ENCODE measurements at regions not wholly inside any gene's neighbourhood (a gene's known extent, or its start where the extent isn't known, plus 50 kb on each side); places are given as distances from the start of the nearest gene placed in this dataset.

DNA sequence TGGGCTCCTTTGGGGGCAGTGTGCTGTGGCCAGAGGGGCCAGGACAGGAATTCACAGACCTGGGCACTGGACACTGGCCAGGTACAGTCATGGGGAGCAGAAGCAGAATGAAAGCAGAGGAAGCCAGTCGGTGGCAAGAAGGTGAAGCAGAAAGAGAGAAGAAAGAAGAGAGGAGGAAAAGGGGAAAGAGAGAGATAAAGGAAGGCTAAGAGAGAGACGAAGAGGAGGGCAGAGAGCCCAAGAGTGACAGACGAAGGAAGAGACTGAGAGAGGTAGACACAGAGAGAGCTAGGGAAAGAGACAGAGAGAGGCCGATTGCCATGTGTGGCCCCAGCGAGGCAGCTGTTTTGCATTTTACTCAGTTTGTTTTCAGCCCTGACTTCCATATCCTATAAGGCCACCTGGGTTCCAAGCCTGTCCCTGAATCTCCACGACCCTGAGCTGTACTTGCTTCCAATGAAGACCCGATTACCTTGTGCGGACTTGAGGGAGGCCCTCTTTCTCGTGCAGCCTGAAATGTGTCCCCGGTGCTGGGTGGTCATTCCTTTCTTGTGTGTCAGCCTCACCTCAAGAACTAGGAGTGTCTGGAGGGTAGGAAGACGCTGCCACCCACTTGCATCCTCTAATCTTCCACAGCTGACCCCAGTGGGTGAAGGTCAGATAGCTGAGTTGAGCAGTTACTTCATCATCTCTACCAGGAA is 73.9 kb downstream of the LSM3 start:
- intact Hi-C loops (cut with DNase I) = loop anchor here in 1 of 10 donors (10.0 kb wide), 1 partner anchor 48 kb away; no protein-coding TSS in a partner anchor
- no peak for DNase-seq
- Histone ChIP-seq H3K9me3 (no peaks in the 10 kb centered on the region), H3K27me3 (peaks cover 0 to 15% (median 5%) of the 10 kb centered on the region in 7 donors), H3K36me3 (no peaks in the 10 kb centered on the region), H3K27ac (no peak overlapping the region), H3K4me1 (peaks cover 0 to 14% (median 0%) of the 10 kb centered on the region in 9 donors), H3K4me3 (no peak overlapping the region)
- TF ChIP-seq CTCF (IDR thresholded peaks at IDR 0.05) = no peak
- 85 to 87% methylated on average over 11 of the region's 11 CpGs for WGBS, 2 donors
- no peak for ATAC-seq

GRCh38 chr3:14253022-14253706 is 74.5 kb downstream of the LSM3 start:
- Histone ChIP-seq H3K4me1 (peaks cover 0 to 14% (median 0%) of the 10 kb centered on the region in 9 donors), H3K27me3 (peaks cover 0 to 15% (median 2%) of the 10 kb centered on the region in 7 donors), H3K27ac (no peak overlapping the region), H3K9me3 (no peaks in the 10 kb centered on the region), H3K4me3 (no peak overlapping the region), H3K36me3 (no peaks in the 10 kb centered on the region)
- no peak for DNase-seq
- no peak for TF ChIP-seq CTCF (IDR thresholded peaks at IDR 0.05)
- ATAC-seq = peak in 2 of 8 donors; percentile 28 to 34
- intact Hi-C loops (cut with DNase I) = loop anchor here in 1 of 10 donors (10.0 kb wide), 1 partner anchor 48 kb away; no protein-coding TSS in a partner anchor
- 87 to 93% methylated on average over 11 of the region's 11 CpGs for WGBS, 2 donors

- intact Hi-C loops (cut with DNase I) = loop anchor here in 2 of 10 donors (2.0 to 10.0 kb wide), 2 partner anchors 49 to 51 kb away; no protein-coding TSS in a partner anchor
- Histone ChIP-seq H3K36me3 (no peaks in the 10 kb centered on the region), H3K27ac (no peak overlapping the region), H3K9me3 (no peaks in the 10 kb centered on the region), H3K4me3 (no peak overlapping the region), H3K27me3 (peaks cover 0 to 15% (median 3%) of the 10 kb centered on the region in 7 donors), H3K4me1 (peaks cover 0 to 11% (median 0%) of the 10 kb centered on the region in 9 donors)
- no peak for DNase-seq
- WGBS, 2 donors = 89 to 91% methylated on average over 4 of the region's 4 CpGs
- no peak for TF ChIP-seq CTCF (IDR thresholded peaks at IDR 0.05)
- no peak for ATAC-seq
Measured at GRCh38 chr3:14253707-14254382, 75.2 kb downstream of the LSM3 start.
